Ovary (tissue), 7 donors: ENCODE measurements at regions not wholly inside any gene's neighbourhood (a gene's known extent, or its start where the extent isn't known, plus 50 kb on each side); places are given as distances from the start of the nearest gene placed in this dataset.

Experiments used
- DNase-seq, 5 donors: peaks; one replicate each; pipeline ENCODE4 v3.0.0-alpha.2; 2019 to 2020
- H3K27ac ChIP-seq, 2 donors: fragments of 200-600 bp; one replicate each; pipeline versions ENCODE4 v1.5.1 to v1.8.0; 2019 to 2022
- H3K27me3 ChIP-seq: fragments of 200-600 bp; one replicate; pipeline ENCODE4 v1.8.0; 2022
- H3K36me3 ChIP-seq: fragments of 200-600 bp; sonication (generic); one replicate; pipeline ENCODE4 v1.5.1; 2019
- H3K4me1 ChIP-seq: one replicate; pipeline ENCODE4 v1.8.1; 2013; ENCODE audit warnings: mild to moderate bottlenecking, moderate library complexity; ENCODE audit not compliant: insufficient read depth
- H3K4me3 ChIP-seq: fragments of 200-600 bp; sonication (generic); one replicate; pipeline ENCODE4 v1.5.1; 2017
- H3K9me3 ChIP-seq, 2 donors: fragments of 200-600 bp in 1 of 2; sonication (generic) in 1 of 2; one replicate each; pipeline versions ENCODE4 v1.5.1 to v1.8.1; 2013 to 2019; ENCODE audit warnings: mild to moderate bottlenecking in 1 of 2, moderate library complexity in 1 of 2
- EP300 ChIP-seq: sonication (generic); formaldehyde crosslinking; IDR thresholded peaks from one replicate; pipeline ENCODE4 v1.6.1; 2017; ENCODE audit warnings: antibody characterized with exemption
- POLR2A ChIP-seq: fragments of 450-650 bp; IDR thresholded peaks from one replicate; pipeline ENCODE4 v1.6.1; 2017; ENCODE audit warnings: antibody characterized with exemption, mild to moderate bottlenecking, moderate library complexity
- WGBS, 3 donors: extraction: QIAGEN DNeasy Blood & Tissue Kit in 1 of 3; methylation state at CpG; one replicate each; pipeline versions ENCODE4 v1.1.5 to v1.1.7; 2013 to 2017; 5-methylcytosine and 5-hydroxymethylcytosine counted together
- intact Hi-C, 4 donors: fragments of 100-400 bp; cut with DNase I; formaldehyde crosslinking; loops; one replicate each; pipeline versions ENCODE4 v1.11.0 to v1.15.1; 2022 to 2023
- TF ChIP-seq, protein P1 (sequence below), 3 donors: fragments of 450-650 bp in 2 of 3; fragments of 200-600 bp in 1 of 3; IDR thresholded peaks; one replicate each; pipeline versions ENCODE4 v1.5.1 to v1.8.0; 2016 to 2022; ENCODE audit warnings: antibody characterized with exemption in 3 of 3, mild to moderate bottlenecking in 1 of 3
- donor health status: DM: no; HTN: no; CAD: no; lungs with moderate emphysema.
- donor health status: DM: no; HTN: no; CAD: no.
- donor health status: Bipolar disorder and iron deficiency.
- donor health status: DM: no; HTN: no; CAD: no.
- donor health status: DM: yes; HTN: yes; CAD: no.

DNA sequence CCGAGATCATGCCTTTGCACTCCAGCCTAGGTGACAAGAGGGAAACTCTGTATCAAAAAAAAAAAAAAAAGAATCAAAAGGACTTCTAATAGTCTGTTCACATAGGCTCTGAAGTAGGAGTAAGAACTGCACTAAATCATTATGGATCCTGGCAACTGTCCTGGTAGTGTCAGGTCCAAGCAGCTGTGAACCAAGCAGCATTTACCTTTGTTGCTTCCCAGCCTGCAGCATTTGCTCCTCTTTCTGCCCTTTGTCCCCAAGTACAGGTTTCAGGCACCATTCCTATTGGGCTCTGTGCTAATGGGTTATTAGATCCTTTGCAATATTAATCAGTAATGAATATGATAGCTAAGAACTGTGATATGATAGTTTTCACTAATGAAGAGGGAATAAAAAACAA lies 77.4 kb upstream of the NBEA start:
- no peak overlapping the region for H3K4me3 ChIP-seq
- no peak overlapping the region for H3K27ac ChIP-seq
- no peak for DNase-seq
- H3K27me3 ChIP-seq = no peaks in the 10 kb centered on the region
- no peaks in the 10 kb centered on the region for H3K4me1 ChIP-seq
- 80 to 94% (median 86%) methylated on average over 1 of the region's 1 CpG for WGBS, 3 donors
- H3K9me3 ChIP-seq = no peaks in the 10 kb centered on the region
- intact Hi-C loops = loop anchor here in 1 of 4 donors (5.0 kb wide), 1 partner anchor 507 kb away; no protein-coding TSS in a partner anchor
- TF ChIP-seq POLR2A (no peak), EP300 (no peak)
- TF ChIP-seq, protein P1, sequence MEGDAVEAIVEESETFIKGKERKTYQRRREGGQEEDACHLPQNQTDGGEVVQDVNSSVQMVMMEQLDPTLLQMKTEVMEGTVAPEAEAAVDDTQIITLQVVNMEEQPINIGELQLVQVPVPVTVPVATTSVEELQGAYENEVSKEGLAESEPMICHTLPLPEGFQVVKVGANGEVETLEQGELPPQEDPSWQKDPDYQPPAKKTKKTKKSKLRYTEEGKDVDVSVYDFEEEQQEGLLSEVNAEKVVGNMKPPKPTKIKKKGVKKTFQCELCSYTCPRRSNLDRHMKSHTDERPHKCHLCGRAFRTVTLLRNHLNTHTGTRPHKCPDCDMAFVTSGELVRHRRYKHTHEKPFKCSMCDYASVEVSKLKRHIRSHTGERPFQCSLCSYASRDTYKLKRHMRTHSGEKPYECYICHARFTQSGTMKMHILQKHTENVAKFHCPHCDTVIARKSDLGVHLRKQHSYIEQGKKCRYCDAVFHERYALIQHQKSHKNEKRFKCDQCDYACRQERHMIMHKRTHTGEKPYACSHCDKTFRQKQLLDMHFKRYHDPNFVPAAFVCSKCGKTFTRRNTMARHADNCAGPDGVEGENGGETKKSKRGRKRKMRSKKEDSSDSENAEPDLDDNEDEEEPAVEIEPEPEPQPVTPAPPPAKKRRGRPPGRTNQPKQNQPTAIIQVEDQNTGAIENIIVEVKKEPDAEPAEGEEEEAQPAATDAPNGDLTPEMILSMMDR (IDR thresholded peaks at IDR 0.05) = no peak
- H3K36me3 ChIP-seq = no peaks in the 10 kb centered on the region

DNA sequence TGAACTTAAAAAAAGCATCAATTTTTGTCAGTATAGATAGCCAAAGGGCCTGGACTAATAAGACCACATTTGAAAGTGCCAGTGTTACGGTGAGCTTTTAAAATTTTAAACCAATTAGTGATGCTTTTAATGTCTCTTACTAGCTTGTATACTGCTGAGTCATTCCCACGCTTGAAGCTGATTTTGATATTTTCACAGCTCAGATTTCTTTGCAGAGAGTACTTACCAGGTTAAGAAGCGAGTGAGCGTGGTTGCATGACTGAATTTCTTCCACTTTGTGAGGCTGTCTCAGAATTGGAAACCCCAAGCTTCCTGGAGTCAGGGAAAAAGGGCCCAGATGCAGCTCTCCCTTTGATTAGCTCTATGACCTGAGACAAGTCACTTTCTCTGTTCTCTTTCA lies 74.5 kb upstream of the NBEA start:
- Histone ChIP-seq H3K36me3 (no peaks in the 10 kb centered on the region), H3K9me3 (no peaks in the 10 kb centered on the region), H3K27me3 (no peaks in the 10 kb centered on the region), H3K4me3 (no peak overlapping the region), H3K4me1 (no peaks in the 10 kb centered on the region), H3K27ac (no peak overlapping the region)
- intact Hi-C loops = loop anchor here in 1 of 4 donors (5.0 kb wide), 1 partner anchor 510 kb away; no protein-coding TSS in a partner anchor
- TF ChIP-seq POLR2A (no peak), EP300 (no peak)
- TF ChIP-seq, protein P1 (IDR thresholded peaks at IDR 0.05) = no peak
- DNase-seq = no peak
- 84 to 90% (median 85%) methylated on average over 4 of the region's 4 CpGs for WGBS, 3 donors

DNA sequence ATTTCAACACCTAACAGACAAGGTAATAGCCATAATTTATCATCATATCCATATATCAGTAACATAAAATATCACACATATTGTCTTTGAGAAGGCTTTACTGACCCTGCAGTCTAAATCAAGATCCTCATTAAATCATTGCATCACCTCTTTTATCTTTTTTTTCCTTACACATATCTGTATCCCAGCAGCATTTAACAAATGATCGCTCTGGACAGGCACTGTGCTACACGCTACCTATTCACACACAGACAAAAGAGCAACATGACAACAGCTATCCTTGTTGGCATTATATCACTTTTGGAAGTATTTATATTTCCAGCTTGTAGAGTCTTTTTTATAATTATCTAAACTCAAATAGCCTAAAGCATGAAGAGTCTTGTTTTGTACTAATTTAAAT lies 73.3 kb upstream of the NBEA start:
- Histone ChIP-seq H3K36me3 (no peaks in the 10 kb centered on the region), H3K4me1 (no peaks in the 10 kb centered on the region), H3K4me3 (no peak overlapping the region), H3K27ac (no peak overlapping the region), H3K9me3 (no peaks in the 10 kb centered on the region), H3K27me3 (no peaks in the 10 kb centered on the region)
- intact Hi-C loops = loop anchor here in 1 of 4 donors (5.0 kb wide), 1 partner anchor 511 kb away; no protein-coding TSS in a partner anchor
- 90 to 97% (median 94%) methylated on average over 2 of the region's 2 CpGs for WGBS, 3 donors
- no peak for TF ChIP-seq EP300
- no peak for TF ChIP-seq POLR2A
- TF ChIP-seq, protein P1 (IDR thresholded peaks at IDR 0.05) = no peak
- DNase-seq = no peak

DNA sequence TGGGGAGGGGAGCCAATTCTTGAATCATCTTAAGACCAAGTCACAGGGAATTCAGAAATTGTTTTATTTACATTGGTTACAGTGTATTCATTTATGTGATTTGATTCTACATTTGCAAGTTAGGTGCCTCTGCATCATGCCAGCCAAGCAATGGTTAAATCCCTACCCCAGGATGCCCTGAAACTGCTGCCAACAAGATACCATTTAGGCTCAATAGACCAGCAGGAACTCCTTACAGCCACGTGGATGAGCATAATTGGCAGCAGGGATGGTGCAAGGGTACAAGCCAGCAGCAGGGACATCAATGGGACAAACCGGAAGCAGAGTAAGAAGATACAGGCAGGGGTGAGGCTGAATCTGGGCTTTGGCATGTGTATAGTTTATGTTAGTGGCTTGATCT lies 72.4 kb upstream of the NBEA start:
- H3K27me3 ChIP-seq = no peaks in the 10 kb centered on the region
- H3K9me3 ChIP-seq = no peaks in the 10 kb centered on the region
- intact Hi-C loops = loop anchor here in 1 of 4 donors (5.0 kb wide), 1 partner anchor 512 kb away; no protein-coding TSS in a partner anchor
- no peak for TF ChIP-seq POLR2A
- no peak for TF ChIP-seq EP300
- TF ChIP-seq, protein P1 (IDR thresholded peaks at IDR 0.05) = no peak
- no peak overlapping the region for H3K27ac ChIP-seq
- H3K36me3 ChIP-seq = no peaks in the 10 kb centered on the region
- WGBS, 3 donors = 48 to 59% (median 50%) methylated on average over 2 of the region's 2 CpGs
- H3K4me3 ChIP-seq = no peak overlapping the region
- no peaks in the 10 kb centered on the region for H3K4me1 ChIP-seq
- no peak for DNase-seq
